ENCODE measurements at regions not wholly inside any gene's neighbourhood (a gene's known extent, or its start where the extent isn't known, plus 50 kb on each side); places are given as distances from the start of the nearest gene placed in this dataset.
"Not testable (repeated sequence)": the region's sequence is repeated elsewhere in the genome, so short reads cannot be mapped to it uniquely, and the experiment has no call there.

DNA sequence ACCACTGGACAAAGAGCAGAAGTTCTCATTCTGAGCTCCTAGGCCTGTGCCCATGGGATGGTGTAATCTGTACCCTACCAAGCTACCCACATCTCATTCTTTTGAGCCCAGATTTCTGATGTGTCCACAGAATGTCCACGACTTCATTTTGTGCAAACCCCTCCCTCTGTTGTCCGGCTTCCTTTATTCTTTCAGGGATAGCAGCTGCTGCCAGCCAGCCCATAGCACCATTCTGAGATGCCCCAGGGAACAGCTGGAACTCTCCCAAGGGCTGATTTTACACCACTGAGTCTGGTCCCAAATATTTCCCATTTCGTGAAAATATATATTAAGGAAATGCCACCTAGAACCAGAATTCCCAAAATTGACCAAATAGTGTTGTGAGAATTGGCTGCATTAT, 236.6 kb downstream of the SATB1 start:
- no peak for DNase-seq

DNA sequence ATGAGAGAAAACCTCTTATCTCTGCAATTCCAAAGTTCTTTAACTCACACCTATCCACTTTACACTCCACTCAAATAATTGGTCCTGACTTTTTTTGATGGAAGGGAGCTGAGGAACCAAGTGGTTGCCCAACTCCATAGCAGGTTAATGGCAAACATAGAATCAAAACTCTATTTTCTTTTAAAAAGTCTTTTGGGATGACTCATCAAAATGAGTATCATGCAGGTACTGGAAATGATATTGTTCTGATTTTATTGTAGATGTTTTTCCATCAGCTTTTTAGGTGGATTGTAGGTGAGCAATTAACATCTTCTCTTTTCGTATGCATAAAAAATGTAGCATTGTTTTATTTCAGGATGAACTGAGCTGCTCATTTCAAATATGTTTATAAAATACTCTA, 239.5 kb downstream of the SATB1 start:
- DNase-seq, result no peak

GRCh38 chr3:18182923-18183322, 242.2 kb downstream of the SATB1 start:
- not testable (repeated sequence) for DNase-seq

DNA sequence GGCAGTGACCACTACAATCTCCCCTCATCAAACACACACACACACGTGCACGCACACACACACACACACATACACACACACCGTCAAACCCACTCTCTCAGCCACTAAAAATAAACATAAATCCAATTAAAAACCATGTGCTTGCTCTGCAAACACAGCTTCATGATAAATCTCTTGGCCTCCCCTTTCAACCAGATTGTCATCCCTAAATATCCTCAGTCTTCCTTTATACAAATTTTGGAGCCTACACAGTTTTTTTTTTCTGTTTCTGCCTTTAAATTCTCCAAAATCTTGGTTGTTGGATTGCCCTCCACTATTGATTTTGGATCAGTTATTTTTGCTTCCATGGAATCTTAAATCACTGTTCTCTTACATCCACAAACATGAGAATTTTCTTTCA, 245.6 kb downstream of the SATB1 start:
- DNase-seq, result no peak

DNA sequence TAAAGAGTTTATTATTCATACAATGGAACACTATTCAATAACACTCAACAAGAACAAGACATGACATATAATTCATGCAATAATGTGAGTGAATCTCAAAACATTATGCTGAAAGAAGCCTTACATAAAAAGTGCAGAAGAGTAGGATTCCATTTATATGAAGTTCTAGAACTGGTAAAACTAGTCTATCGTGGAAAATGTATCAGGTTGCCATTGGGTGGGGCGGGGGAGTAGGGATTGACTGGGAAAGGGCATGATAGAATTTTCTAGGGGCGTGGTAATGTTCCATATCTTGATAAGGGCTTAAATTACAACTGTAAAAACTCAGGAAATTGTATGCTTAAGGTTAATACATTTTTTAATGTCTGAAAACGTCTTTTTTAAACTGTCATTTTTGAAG, 247.9 kb downstream of the SATB1 start:
- DNase-seq, result no peak

- DNase-seq, result not testable (repeated sequence)
Measured at GRCh38 chr3:18173891-18174290, 251.2 kb downstream of the SATB1 start.

DNA sequence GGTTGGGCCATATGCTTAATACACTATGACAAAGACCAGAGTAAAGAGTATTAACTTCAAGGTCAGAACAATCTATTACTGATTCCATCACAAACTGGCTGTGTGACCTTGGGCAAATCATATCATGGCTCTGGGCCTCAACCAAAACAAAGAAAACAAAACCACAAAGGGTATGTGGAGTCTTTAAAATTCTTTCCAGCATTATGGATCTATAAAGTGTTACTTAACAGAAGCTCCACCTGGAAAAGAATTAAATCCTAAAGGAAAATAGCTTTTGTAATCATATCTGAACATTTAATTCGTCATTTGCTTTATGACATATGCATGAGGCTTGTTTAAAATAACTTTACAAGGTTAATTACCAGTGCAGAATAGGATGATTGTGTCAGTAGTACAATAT, 265.5 kb downstream of the SATB1 start:
- DNase-seq, result no peak

GRCh38 chr3:18153571-18154173, 271.5 kb downstream of the SATB1 start:
- peak; percentile 52 for DNase-seq

GRCh38 chr3:18151199-18151598, 273.9 kb downstream of the SATB1 start:
- DNase-seq, result no peak

DNA sequence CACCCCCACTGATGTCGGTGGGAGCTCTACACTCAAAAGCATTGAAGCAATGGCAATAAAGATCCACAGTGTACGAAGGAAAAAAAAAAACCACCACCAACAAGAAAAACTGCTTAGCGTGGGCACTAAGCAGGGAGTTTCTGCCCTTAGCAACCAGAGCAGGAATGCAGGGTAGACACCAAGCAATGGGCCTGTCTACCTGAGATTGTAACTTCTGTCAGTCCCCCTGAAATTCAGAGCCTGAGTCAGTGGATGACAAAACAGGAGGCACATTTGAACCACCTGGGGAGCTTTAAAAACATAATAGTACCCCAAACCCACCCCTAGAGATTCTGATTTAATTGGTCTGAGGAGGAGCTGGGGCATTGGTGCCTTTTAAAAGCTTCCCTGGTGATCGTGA, 275.2 kb downstream of the SATB1 start:
- DNase-seq, result no peak

DNA sequence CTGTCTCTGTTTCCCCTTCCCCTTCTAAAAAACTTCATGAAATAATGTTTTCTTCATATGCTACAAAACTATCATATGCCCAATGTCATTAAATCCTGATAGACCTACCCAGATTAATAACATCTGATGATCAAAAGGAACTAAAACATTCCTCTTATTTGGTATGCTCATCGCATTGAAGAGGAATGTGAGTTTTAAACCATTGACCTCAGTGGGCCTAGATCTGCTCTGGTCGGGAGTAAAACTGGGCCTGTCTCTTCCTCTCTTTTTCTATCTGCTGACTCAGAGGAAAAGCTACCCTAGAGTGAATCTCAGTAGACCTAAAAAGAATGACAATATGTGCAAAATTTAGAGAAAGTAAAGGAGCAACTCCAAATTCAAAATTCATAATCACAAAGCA, 275.8 kb downstream of the SATB1 start:
- DNase-seq, result peak; percentile 40

DNA sequence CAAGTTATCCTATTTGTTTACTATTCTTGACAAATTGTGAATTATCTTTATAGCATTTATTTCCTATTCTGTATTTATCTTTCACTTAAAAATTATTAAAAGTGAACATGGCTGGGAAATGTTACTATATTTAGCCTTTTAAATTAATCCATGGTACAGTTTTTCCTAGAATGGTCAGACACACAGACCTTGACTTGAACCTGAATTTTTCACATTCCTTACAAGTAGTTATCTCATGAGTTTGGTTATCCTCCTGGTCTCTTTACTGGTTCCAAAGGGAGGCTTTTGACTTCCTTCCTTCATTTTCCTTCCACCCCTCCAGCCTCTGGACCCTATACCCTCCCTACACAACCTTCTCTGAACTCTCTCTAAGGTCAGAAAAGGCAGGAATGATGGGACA, 280.6 kb downstream of the SATB1 start:
- DNase-seq, result peak; percentile 5

DNA sequence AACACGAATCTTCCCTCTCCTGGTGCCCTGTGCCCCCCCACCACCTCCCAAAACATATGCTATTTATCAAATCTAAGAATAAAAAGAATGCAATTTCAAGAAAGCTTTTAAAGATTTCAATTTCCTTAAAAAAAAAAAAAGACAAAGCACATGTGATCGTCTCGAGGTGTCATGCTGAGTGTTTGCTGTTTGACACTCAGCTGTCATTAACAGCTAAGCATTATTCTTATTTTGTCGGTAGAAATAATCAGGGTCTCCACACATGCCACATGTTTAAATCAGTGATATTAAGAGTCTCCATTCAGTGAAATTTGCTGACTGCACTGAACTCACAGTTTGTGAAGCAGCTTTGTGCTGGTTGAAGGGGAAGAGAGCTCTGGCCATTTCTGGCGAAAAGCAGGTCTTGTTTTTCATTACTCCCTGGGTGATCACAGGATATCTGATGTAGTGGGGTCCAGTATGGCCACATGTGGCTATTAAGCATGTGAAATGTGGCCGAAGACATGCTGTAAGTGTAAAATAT, 281.8 kb downstream of the SATB1 start:
- DNase-seq, result no peak

DNA sequence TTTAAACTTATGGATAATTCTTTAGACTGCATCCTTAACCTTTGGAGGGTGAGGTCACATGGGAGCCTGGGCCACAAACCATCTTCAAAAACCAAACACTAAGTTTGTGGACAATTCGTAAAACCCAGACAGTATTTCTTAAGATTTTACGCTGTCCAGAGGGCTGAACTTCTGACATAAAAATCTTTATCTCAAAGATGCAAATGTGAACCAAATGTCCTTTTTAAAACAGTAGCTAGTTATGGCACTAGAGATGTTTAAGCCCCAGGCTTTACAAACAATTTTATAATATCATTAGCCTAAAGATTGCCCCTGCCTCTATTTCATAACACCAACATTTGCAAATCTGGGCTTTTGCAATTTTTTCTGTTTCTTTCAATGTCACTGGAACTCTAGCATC, 287.2 kb downstream of the SATB1 start:
- DNase-seq, result no peak

GRCh38 chr3:18135060-18135814, 289.9 kb downstream of the SATB1 start:
- DNase-seq, result peak; percentile 31

DNA sequence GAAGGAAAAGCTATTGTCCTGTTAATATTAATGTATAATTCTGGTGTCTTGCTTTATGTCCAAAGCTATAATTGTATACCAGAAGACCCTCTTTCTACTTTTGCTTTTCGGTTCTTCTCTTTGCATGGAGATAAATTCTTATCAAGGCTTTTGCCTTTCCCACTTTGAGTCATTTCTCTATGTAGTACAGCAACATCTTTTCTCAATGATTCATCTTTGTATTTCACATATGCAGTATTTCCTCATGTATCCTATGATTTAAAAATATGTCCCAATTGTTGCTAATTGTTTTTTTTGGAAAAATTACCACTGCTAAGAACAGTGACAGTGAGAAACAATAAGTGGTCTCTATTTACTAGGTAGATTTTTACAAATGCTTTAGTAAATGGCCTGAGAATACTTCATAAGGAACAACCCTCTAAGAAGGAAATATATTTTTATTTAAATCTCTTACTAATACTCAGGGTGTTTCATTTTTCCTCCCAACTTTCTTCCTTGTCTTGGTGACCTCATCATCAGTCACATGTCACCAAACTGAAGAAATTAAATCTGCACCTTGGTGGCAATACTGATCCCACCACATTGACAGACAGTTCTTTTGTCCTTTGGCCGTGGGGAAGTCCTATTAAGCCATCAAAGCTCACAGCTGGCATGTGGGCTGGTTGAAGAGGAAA, 290.6 kb downstream of the SATB1 start:
- DNase-seq, result peak; percentile 65

DNA sequence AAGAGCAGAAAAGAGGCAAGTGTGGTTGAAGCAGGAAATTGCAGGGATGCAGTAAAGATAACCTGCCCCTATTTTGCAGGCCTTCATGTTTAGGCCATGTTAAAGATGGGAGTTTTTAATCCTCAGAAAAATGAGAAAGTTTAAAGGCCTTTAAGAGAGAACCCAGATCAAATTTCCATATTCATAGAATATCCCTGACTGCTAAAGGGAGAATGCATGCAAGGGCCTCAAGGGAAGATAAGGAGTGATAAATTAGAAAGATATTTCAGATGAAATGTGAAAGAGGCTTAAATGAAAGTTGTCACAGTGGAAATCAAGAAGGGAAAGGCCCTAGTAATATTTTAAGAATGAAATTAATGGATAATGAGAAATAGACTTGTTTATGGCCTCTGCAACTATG, 292.1 kb downstream of the SATB1 start:
- DNase-seq, result peak; percentile 7

GRCh38 chr3:18127859-18128681, 297.1 kb downstream of the SATB1 start:
- no peak for DNase-seq

DNA sequence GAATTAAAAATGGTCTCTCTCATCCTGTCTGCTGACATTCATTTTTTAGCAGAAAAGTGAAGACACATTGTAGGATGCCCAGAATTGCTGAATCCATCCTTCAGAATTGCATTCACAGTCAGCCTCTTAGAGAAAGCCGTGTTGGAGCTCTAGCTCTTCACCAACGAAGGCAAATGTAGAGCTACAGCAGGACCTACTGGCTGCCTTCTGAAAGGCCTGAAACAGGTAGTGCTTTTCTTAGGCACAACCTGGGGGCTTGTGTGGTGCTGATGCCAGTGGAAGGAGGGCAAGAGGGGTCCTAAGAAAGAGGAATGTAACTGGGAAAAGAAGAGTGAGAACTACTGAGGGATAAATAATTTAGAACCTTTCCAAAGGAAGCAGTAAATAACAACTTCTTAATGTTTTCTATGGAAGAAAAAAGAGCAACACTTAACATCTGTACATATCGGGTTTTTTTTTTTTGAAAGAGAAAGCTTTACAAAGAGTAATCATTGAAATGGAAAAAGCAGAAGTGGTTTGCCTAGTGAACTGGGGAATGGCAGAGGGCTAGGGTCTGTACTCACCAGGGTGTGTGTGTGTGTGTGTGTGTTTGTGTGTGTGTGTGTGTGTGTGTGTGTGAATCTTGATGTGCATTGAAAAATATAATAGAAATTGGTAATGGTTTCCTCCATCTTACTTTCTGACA, 297.8 kb downstream of the SATB1 start:
- DNase-seq, result no peak

DNA sequence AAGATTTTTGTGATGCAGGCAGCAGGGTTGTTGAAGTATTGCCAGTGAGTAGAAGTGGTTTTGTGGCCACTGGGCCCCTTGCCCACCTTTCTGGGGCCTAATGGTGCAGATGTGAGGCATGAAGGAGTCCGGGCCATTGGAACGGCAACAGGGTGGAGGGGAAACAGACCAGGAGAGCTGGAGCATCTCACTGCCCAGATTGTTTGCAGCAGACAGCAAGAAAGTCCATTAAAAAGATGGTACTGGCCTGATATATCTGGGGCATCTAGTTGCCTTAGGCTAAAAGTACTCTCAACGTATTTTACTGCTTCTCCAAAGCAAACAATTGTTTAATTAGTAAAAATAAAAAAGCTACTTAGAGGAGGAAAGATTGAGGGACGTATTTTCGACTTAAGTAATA, 298.4 kb downstream of the SATB1 start:
- DNase-seq, result no peak

DNA sequence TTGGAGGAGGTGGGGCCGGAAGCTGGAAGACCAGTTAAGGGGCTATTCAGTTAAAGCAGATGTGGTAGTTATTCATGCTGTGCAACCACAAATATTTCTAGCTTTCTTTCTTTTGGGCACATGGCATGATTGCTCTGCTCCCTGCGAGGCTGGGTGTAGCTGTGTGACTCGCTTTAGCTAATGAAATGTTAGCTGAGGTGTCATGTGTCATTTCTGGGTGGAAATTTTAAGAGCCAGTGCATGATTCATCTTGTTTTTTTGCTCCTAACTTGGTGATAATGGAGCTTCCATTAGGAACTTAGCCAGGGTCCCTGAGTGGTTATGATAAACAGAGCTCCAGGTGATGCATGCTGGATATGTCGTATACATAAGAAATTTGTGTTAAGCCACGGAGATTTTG, 300.6 kb downstream of the SATB1 start:
- DNase-seq, result peak; percentile 89

- no peak for DNase-seq
Measured at GRCh38 chr3:18122264-18122663, 302.9 kb downstream of the SATB1 start.

All from fibroblast of skin of scalp (primary cell).